GM18861 (cell line): ENCODE measurements at regions not wholly inside any gene's neighbourhood (a gene's known extent, or its start where the extent isn't known, plus 50 kb on each side); places are given as distances from the start of the nearest gene placed in this dataset.

ENCODE experiments used
- ATAC-seq: cut with Tn5 transposase; IDR thresholded peaks from one replicate; pipeline ENCODE4 v1.9.1; 2021; ENCODE audit not compliant: unreplicated experiment

- ATAC-seq: no peak
Observed at GRCh38 chr5:9707732-9708462, 77.7 kb upstream of the TAS2R1 start.

GRCh38 chr5:9699681-9700080, 69.5 kb upstream of the TAS2R1 start:
- ATAC-seq: no peak

GRCh38 chr5:9698841-9699240, 68.7 kb upstream of the TAS2R1 start:
- ATAC-seq: no peak

- no peak for ATAC-seq
Observed at GRCh38 chr5:9698125-9698826, 68.1 kb upstream of the TAS2R1 start.

- no peak for ATAC-seq
Observed at GRCh38 chr5:9692576-9692975, 62.4 kb upstream of the TAS2R1 start.

GRCh38 chr5:9691261-9691660, 61.1 kb upstream of the TAS2R1 start:
- no peak for ATAC-seq

GRCh38 chr5:9690751-9691150, 60.6 kb upstream of the TAS2R1 start:
- no peak for ATAC-seq

GRCh38 chr5:9686216-9686615, 56.1 kb upstream of the TAS2R1 start:
- no peak for ATAC-seq

- ATAC-seq: no peak
Observed at GRCh38 chr5:9681706-9682105, 51.6 kb upstream of the TAS2R1 start.
